Ishikawa (cell line): ENCODE measurements at regions not wholly inside any gene's neighbourhood (a gene's known extent, or its start where the extent isn't known, plus 50 kb on each side); places are given as distances from the start of the nearest gene placed in this dataset.

Experiments
- CEBPB ChIP-seq: IDR thresholded peaks from 2 replicates; pipeline ENCODE4 v1.6.1; 2012
- CREB1 ChIP-seq: IDR thresholded peaks from 2 replicates; pipeline ENCODE4 v1.6.1; 2012; ENCODE audit warnings: low read depth
- EGR1 ChIP-seq: IDR thresholded peaks from 2 replicates; pipeline ENCODE4 v1.6.1; 2012
- EP300 ChIP-seq: IDR thresholded peaks from 2 replicates; pipeline ENCODE4 v1.6.1; 2012; ENCODE audit warnings: borderline replicate concordance
- FOXM1 ChIP-seq: IDR thresholded peaks from 2 replicates; pipeline ENCODE4 v1.6.1; 2012; ENCODE audit warnings: low read depth, borderline replicate concordance
- MAX ChIP-seq: IDR thresholded peaks from 2 replicates; pipeline ENCODE4 v1.6.1; 2012
- NFIC ChIP-seq: IDR thresholded peaks from 2 replicates; pipeline ENCODE4 v1.6.1; 2012
- RAD21 ChIP-seq: IDR thresholded peaks from 2 replicates; pipeline ENCODE4 v1.6.1; 2012; ENCODE audit warnings: low read depth
- REST ChIP-seq: IDR thresholded peaks from 2 replicates; pipeline ENCODE4 v1.6.1; 2012; ENCODE audit warnings: low read depth, mild to moderate bottlenecking
- TAF1 ChIP-seq: IDR thresholded peaks from 2 replicates; pipeline ENCODE4 v1.6.1; 2012; ENCODE audit warnings: low read depth, mild to moderate bottlenecking
- TCF12 ChIP-seq: IDR thresholded peaks from 2 replicates; pipeline ENCODE4 v1.6.1; 2012; ENCODE audit warnings: low read depth
- TEAD4 ChIP-seq: IDR thresholded peaks from 2 replicates; pipeline ENCODE4 v1.6.1; 2012
- USF1 ChIP-seq: IDR thresholded peaks from 2 replicates; pipeline ENCODE4 v1.6.1; 2012
- YY1 ChIP-seq: IDR thresholded peaks from 2 replicates; pipeline ENCODE4 v1.6.1; 2012; ENCODE audit warnings: low read depth
- ZBTB7A ChIP-seq: IDR thresholded peaks from 2 replicates; pipeline ENCODE4 v1.6.1; 2012; ENCODE audit warnings: low read depth

GRCh38 chr10:61835069-61835945, 66.2 kb upstream of the ARID5B start:
- TF ChIP-seq RAD21 (peak; percentile 71), TEAD4 (no peak)

GRCh38 chr10:61835946-61836887, 65.3 kb upstream of the ARID5B start:
- TF ChIP-seq RAD21 (no peak), ZBTB7A (no peak), REST (no peak), CEBPB (0 out of 2 replicates have a peak, but pooled peaks have one; percentile 30), NFIC (peak; percentile 45; the same call in 1 of the 2 replicates), TEAD4 (peak; percentile 41; the same call in 1 of the 2 replicates)

- TF ChIP-seq NFIC (peak; percentile 76; the same call in 1 of the 2 replicates), TEAD4 (peak; percentile 89), USF1 (no peak), TCF12 (peak; percentile 35; the same call in 1 of the 2 replicates), FOXM1 (peak; percentile 82), EP300 (peak; percentile 78), CEBPB (no peak; the same call in 1 of the 2 replicates), RAD21 (no peak), CREB1 (no peak)
These were observed 64.4 kb upstream of the ARID5B start for GRCh38 chr10:61836888-61837754.

- no peak; the same call in 1 of the 2 replicates for TF ChIP-seq TEAD4
- no peak for TF ChIP-seq ZBTB7A
- no peak for TF ChIP-seq MAX
- no peak for TF ChIP-seq TCF12
- no peak for TF ChIP-seq REST
- no peak for TF ChIP-seq CREB1
- no peak for TF ChIP-seq USF1
- TF ChIP-seq CEBPB, result no peak
- TF ChIP-seq TAF1, result no peak
- no peak for TF ChIP-seq EGR1
- no peak for TF ChIP-seq EP300
- no peak for TF ChIP-seq RAD21
- TF ChIP-seq YY1, result no peak
These were observed 63.7 kb upstream of the ARID5B start for GRCh38 chr10:61837755-61838171.

- TF ChIP-seq NFIC (no peak), EP300 (no peak), REST (no peak), MAX (no peak), RAD21 (no peak), TCF12 (no peak), EGR1 (no peak), TAF1 (no peak), USF1 (no peak), YY1 (no peak)
These were observed 61.6 kb upstream of the ARID5B start for GRCh38 chr10:61839916-61840315.
